Astrocyte (in vitro differentiated cells and primary cell): ENCODE measurements at regions not wholly inside any gene's neighbourhood (a gene's known extent, or its start where the extent isn't known, plus 50 kb on each side); places are given as distances from the start of the nearest gene placed in this dataset.

Experiments
- DNase-seq: peaks from one replicate; pipeline ENCODE4 v3.0.0-alpha.2; 2010; ENCODE audit warnings: low read depth
- FAIRE-seq: peaks from 2 replicates; lab custom pipeline; 2011; peaks lifted over from hg19 to GRCh38; lab: Jason Lieb, UNC
- H2AFZ ChIP-seq: 2 replicates; pipeline ENCODE4 v1.6.0; 2012; ENCODE audit warnings: low read depth, low read length, inconsistent platforms
- H3K27ac ChIP-seq: 2 replicates; pipeline ENCODE4 v1.5.1; 2011; ENCODE audit warnings: low read depth, low read length, inconsistent platforms
- H3K27me3 ChIP-seq: 2 replicates; pipeline ENCODE4 v1.6.0; 2011; ENCODE audit warnings: low read length, inconsistent platforms; ENCODE audit not compliant: insufficient read depth
- H3K36me3 ChIP-seq: 2 replicates; pipeline ENCODE4 v1.5.1; 2011; ENCODE audit warnings: low read length, inconsistent platforms; ENCODE audit not compliant: insufficient read depth
- H3K4me1 ChIP-seq: 2 replicates; pipeline ENCODE4 v1.5.1; 2011; ENCODE audit warnings: low read length, inconsistent platforms; ENCODE audit not compliant: insufficient read depth
- H3K4me2 ChIP-seq: 2 replicates; pipeline ENCODE4 v1.6.0; 2012; ENCODE audit warnings: low read length, inconsistent platforms
- H3K4me3 ChIP-seq: 2 replicates; pipeline ENCODE4 v1.5.1; 2011; ENCODE audit warnings: low read depth, mild to moderate bottlenecking, low read length, inconsistent platforms; ENCODE audit not compliant: insufficient read depth
- H3K79me2 ChIP-seq: 2 replicates; pipeline ENCODE4 v1.6.0; 2012; ENCODE audit warnings: mild to moderate bottlenecking, low read length, inconsistent platforms; ENCODE audit not compliant: insufficient read depth
- H3K9ac ChIP-seq: 2 replicates; pipeline ENCODE4 v1.6.0; 2012; ENCODE audit warnings: mild to moderate bottlenecking, low read length, inconsistent platforms
- H3K9me3 ChIP-seq: 2 replicates; pipeline ENCODE4 v1.5.1; 2012; ENCODE audit warnings: low read depth, mild to moderate bottlenecking, low read length, inconsistent platforms; ENCODE audit not compliant: insufficient read depth
- H4K20me1 ChIP-seq: 2 replicates; pipeline ENCODE4 v1.6.0; 2012; ENCODE audit warnings: low read length, inconsistent platforms; ENCODE audit not compliant: insufficient read depth
- H3K27ac Mint-ChIP-seq: one replicate; pipeline ENCODE4 v1.8.0; 2021; ENCODE audit warnings: mild to moderate bottlenecking, mixed read lengths; ENCODE audit not compliant: unreplicated experiment
- H3K27me3 Mint-ChIP-seq: one replicate; pipeline ENCODE4 v1.8.0; 2021; ENCODE audit warnings: low read depth, mixed read lengths; ENCODE audit not compliant: unreplicated experiment
- H3K36me3 Mint-ChIP-seq: one replicate; pipeline ENCODE4 v1.8.0; 2021; ENCODE audit warnings: low read depth, mixed read lengths; ENCODE audit not compliant: unreplicated experiment
- H3K4me1 Mint-ChIP-seq: one replicate; pipeline ENCODE4 v1.8.0; 2021; ENCODE audit warnings: low read depth, mixed read lengths; ENCODE audit not compliant: unreplicated experiment
- H3K4me3 Mint-ChIP-seq: one replicate; pipeline ENCODE4 v1.8.0; 2021; ENCODE audit warnings: mild to moderate bottlenecking, moderate library complexity, mixed read lengths; ENCODE audit not compliant: unreplicated experiment
- H3K9me3 Mint-ChIP-seq: one replicate; pipeline ENCODE4 v1.8.0; 2021; ENCODE audit warnings: mild to moderate bottlenecking, mixed read lengths; ENCODE audit not compliant: unreplicated experiment
- EZH2 ChIP-seq: IDR thresholded peaks from 2 replicates; pipeline ENCODE4 v1.6.1; 2012; ENCODE audit warnings: mild to moderate bottlenecking, low read length, inconsistent platforms; ENCODE audit not compliant: insufficient read depth
- TF ChIP-seq, protein P1 (sequence below): IDR thresholded peaks from 2 replicates; pipeline ENCODE4 v1.5.1; 2011; ENCODE audit warnings: low read depth, mild to moderate bottlenecking, inconsistent platforms, low read length, moderate library complexity; ENCODE audit not compliant: insufficient read depth

DNA sequence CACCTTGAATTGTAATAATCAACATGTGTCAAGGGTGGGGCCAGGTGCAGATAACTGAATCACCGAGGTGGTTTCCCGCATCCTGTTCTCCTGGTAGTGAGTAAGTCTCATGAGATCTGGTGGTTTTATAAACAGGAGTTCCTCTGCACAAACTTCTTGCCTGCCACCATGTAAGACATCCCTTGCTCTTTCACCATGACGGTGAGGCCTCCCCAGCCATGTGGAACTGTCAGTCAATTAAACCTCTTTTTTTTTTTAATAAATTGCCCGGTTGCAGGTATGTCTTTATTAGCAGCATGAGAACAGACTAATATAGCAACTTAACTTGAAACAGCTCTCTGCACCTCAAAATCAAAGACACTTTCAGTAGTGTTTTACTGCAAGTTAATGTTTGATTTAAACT is 121.6 kb downstream of the OGFRL1 start:
- Mint-ChIP-seq H3K27me3 (no peaks in the 10 kb centered on the region), H3K4me3 (no peak overlapping the region), H3K4me1 (peaks cover 70% of the 10 kb centered on the region), H3K27ac (peak overlapping the region; percentile 60), H3K9me3 (no peaks in the 10 kb centered on the region), H3K36me3 (peaks cover 14% of the 10 kb centered on the region)
- H2AFZ ChIP-seq: no peak overlapping the region
- DNase-seq: peak; percentile 47
- peaks cover 67% of the 10 kb centered on the region for H3K79me2 ChIP-seq
- no peaks in the 10 kb centered on the region for H3K27me3 ChIP-seq
- H3K27ac ChIP-seq: peak overlapping the region; percentile 32
- peak overlapping the region; percentile 16 for H3K4me2 ChIP-seq
- peaks cover 52% of the 10 kb centered on the region for H3K4me1 ChIP-seq
- no peaks in the 10 kb centered on the region for H4K20me1 ChIP-seq
- H3K9ac ChIP-seq: no peak overlapping the region
- no peak overlapping the region for H3K4me3 ChIP-seq
- no peak for FAIRE-seq
- peaks cover 9% of the 10 kb centered on the region for H3K36me3 ChIP-seq
- TF ChIP-seq, protein P1, sequence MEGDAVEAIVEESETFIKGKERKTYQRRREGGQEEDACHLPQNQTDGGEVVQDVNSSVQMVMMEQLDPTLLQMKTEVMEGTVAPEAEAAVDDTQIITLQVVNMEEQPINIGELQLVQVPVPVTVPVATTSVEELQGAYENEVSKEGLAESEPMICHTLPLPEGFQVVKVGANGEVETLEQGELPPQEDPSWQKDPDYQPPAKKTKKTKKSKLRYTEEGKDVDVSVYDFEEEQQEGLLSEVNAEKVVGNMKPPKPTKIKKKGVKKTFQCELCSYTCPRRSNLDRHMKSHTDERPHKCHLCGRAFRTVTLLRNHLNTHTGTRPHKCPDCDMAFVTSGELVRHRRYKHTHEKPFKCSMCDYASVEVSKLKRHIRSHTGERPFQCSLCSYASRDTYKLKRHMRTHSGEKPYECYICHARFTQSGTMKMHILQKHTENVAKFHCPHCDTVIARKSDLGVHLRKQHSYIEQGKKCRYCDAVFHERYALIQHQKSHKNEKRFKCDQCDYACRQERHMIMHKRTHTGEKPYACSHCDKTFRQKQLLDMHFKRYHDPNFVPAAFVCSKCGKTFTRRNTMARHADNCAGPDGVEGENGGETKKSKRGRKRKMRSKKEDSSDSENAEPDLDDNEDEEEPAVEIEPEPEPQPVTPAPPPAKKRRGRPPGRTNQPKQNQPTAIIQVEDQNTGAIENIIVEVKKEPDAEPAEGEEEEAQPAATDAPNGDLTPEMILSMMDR: no peak
- TF ChIP-seq EZH2: no peak
- H3K9me3 ChIP-seq: no peaks in the 10 kb centered on the region

DNA sequence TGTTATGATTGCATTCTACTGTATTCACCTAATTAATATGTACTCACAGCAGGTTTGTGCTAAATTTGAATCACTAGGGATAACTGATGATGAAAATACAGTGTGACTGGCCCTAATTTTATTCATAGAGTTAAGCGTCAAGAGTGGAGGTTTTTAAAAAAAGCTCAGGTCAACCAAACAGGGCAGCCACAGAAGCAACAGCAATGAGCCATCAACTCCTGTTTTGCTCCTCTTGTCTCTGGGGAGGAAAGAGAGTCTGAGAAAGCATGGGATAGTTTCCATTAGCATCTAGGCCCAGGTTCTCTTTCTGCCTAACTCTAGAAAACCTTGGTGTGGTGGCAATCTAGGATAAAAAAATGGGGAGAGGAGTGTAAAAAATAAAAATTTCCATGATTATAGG is 122.1 kb downstream of the OGFRL1 start:
- Histone ChIP-seq H3K27me3 (no peaks in the 10 kb centered on the region), H2AFZ (no peak overlapping the region), H3K9me3 (no peaks in the 10 kb centered on the region), H3K4me2 (peak overlapping the region; percentile 20), H3K27ac (peak overlapping the region; percentile 32), H3K4me1 (peaks cover 48% of the 10 kb centered on the region), H3K4me3 (no peak overlapping the region), H3K79me2 (peaks cover 72% of the 10 kb centered on the region), H3K9ac (no peak overlapping the region), H3K36me3 (peaks cover 14% of the 10 kb centered on the region), H4K20me1 (no peaks in the 10 kb centered on the region)
- H3K4me3 Mint-ChIP-seq: no peak overlapping the region
- H3K36me3 Mint-ChIP-seq: peaks cover 17% of the 10 kb centered on the region
- TF ChIP-seq, protein P1: no peak
- no peak for TF ChIP-seq EZH2
- H3K27ac Mint-ChIP-seq: peak overlapping the region; percentile 49
- FAIRE-seq (no peak), DNase-seq (peak; percentile 64)
- H3K4me1 Mint-ChIP-seq: peaks cover 67% of the 10 kb centered on the region
- no peaks in the 10 kb centered on the region for H3K27me3 Mint-ChIP-seq
- H3K9me3 Mint-ChIP-seq: no peaks in the 10 kb centered on the region

DNA sequence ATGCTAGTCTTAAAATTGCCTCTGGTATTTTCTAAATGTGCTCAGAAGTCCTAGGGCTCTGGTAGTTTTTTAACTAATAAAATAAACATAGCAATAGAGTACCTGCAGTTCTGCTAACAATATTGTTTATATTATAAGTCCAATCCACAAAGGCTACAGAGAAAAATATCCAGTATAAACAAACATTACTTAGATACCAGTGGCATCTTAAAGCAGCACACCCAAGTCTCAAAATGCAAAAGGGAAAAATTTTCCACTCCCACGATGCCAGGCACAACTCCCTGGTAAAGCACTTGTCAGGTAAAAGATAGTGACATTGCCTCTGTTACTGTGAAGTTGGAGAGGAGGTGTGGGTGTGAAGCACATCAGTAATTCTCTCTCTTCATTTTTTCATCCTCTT is 123.3 kb downstream of the OGFRL1 start:
- peak overlapping the region; percentile 73 for H3K27ac Mint-ChIP-seq

More for the DNA sequence above, 123.3 kb downstream of the OGFRL1 start:
- Mint-ChIP-seq H3K36me3 (peaks cover 18% of the 10 kb centered on the region), H3K4me1 (peaks cover 55% of the 10 kb centered on the region), H3K9me3 (no peaks in the 10 kb centered on the region), H3K27me3 (no peaks in the 10 kb centered on the region), H3K4me3 (no peak overlapping the region)
- Histone ChIP-seq H3K4me2 (peak overlapping the region; percentile 12), H4K20me1 (no peaks in the 10 kb centered on the region), H3K9ac (no peak overlapping the region), H3K4me3 (no peak overlapping the region), H3K27ac (no peak overlapping the region), H3K27me3 (no peaks in the 10 kb centered on the region), H2AFZ (no peak overlapping the region), H3K79me2 (peaks cover 80% of the 10 kb centered on the region), H3K9me3 (no peaks in the 10 kb centered on the region), H3K36me3 (peaks cover 26% of the 10 kb centered on the region), H3K4me1 (peaks cover 41% of the 10 kb centered on the region)
- DNase-seq (no peak), FAIRE-seq (no peak)
- TF ChIP-seq, protein P1: no peak
- TF ChIP-seq EZH2: no peak
